Peyer's patch (tissue), 4 donors: ENCODE measurements at regions not wholly inside any gene's neighbourhood (a gene's known extent, or its start where the extent isn't known, plus 50 kb on each side); places are given as distances from the start of the nearest gene placed in this dataset.

Experiments used
- CTCF ChIP-seq, 6 experiments: fragments of 450-650 bp in 4 of 6; fragments of 200-600 bp in 2 of 6; sonication (generic) in 1 of 6; IDR thresholded peaks; one replicate each; pipeline ENCODE4 v1.5.1; 2017 to 2019; ENCODE audit warnings: antibody characterized with exemption in 6 of 6, mild to moderate bottlenecking in 3 of 6, moderate library complexity in 1 of 6
- POLR2A ChIP-seq, 2 donors: fragments of 450-650 bp; IDR thresholded peaks; one replicate each; pipeline ENCODE4 v1.5.1; 2017; ENCODE audit warnings: antibody characterized with exemption in 2 of 2, mild to moderate bottlenecking in 2 of 2, moderate library complexity in 2 of 2

GRCh38 chr4:181502611-181503010, 740.6 kb upstream of the TENM3 start:
- TF ChIP-seq CTCF (IDR thresholded peaks at IDR 0.05) (no peak), POLR2A (IDR thresholded peaks at IDR 0.05) (no peak)
